HCT116 (cell line): ENCODE measurements at regions not wholly inside any gene's neighbourhood (a gene's known extent, or its start where the extent isn't known, plus 50 kb on each side); places are given as distances from the start of the nearest gene placed in this dataset.

Experiments used
- ATAC-seq: fragments of 200-7000 bp; cut with Tn5 transposase; 2 replicates; pipeline ENCODE4 v1.9.1; 2020; ENCODE audit warnings: mild to moderate bottlenecking, moderate library complexity
- BruUV-seq: library from RNA; stranded (reverse); fragments of 400-500 nt; replicated peaks from 2 replicates; lab custom pipeline; 2021; lab: Mats Ljungman, UMichigan
- CTCF ChIA-PET: fragments of 300-600 bp; sonication (Branson Sonifier 250); formaldehyde crosslinking; loops from one replicate; lab custom pipeline; 2021; ENCODE audit warnings: antibody characterized with exemption; lab: Charles Lee
- POLR2A ChIA-PET: fragments of 300-600, 350-600 bp; sonication (Branson Sonifier 250); formaldehyde crosslinking; loops from one replicate; lab custom pipeline; 2021; ENCODE audit warnings: antibody characterized with exemption; lab: Charles Lee
- RAD21 ChIA-PET, 2 experiments: fragments of 300-600 bp; sonication (Branson Sonifier 250); formaldehyde crosslinking; loops; one replicate each; lab custom pipeline; 2023; ENCODE audit warnings: low total read pairs in 2 of 2; ENCODE audit not compliant: uncharacterized antibody in 2 of 2, unreplicated experiment in 2 of 2, low non-redundant PET in 1 of 2; lab: Charles Lee
- DNase-seq: peaks from one replicate; pipeline ENCODE4 v3.0.0-alpha.2; 2010; ENCODE audit warnings: low read depth, low spot score
- H2AFZ ChIP-seq: fragments of 200-600 bp; shearing (Covaris generic), sonication (generic); 2 replicates; pipeline ENCODE4 v1.6.1; 2017; ENCODE audit warnings: low read depth, mixed run types, mixed read lengths, antibody characterized with exemption, low read length; ENCODE audit not compliant: poor library complexity, severe bottlenecking
- H3K27ac ChIP-seq: 2 replicates; pipeline ENCODE4 v1.5.1; 2012; ENCODE audit warnings: low read depth, low read length
- H3K27me3 ChIP-seq: fragments of 200-600 bp; sonication (generic); 2 replicates; pipeline ENCODE4 v1.6.1; 2016; ENCODE audit warnings: mixed run types, low read length, mixed read lengths; ENCODE audit not compliant: insufficient read depth
- H3K36me3 ChIP-seq, 2 experiments: fragments of 200-500 bp in 1 of 2; fragments of 200-600 bp in 1 of 2; sonication (Bioruptor generic) in 1 of 2; sonication (generic) in 1 of 2; 2 replicates each; pipeline versions ENCODE4 v1.5.1 to v1.6.1; 2014 to 2016; ENCODE audit warnings: low read length in 2 of 2, inconsistent platforms in 1 of 2, mixed read lengths in 1 of 2, mixed run types in 1 of 2; ENCODE audit not compliant: insufficient read depth in 2 of 2, control insufficient read depth in 1 of 2
- H3K4me1 ChIP-seq, 2 experiments: fragments of 200-600 bp in 1 of 2; sonication (generic) in 1 of 2; 2 replicates each; pipeline versions ENCODE4 v1.5.1 to v1.6.1; 2012 to 2017; ENCODE audit warnings: low read length in 2 of 2, inconsistent platforms in 1 of 2, mild to moderate bottlenecking in 1 of 2, mixed read lengths in 1 of 2, mixed run types in 1 of 2, moderate library complexity in 1 of 2; ENCODE audit not compliant: insufficient read depth in 2 of 2, control insufficient read depth in 1 of 2
- H3K4me2 ChIP-seq: fragments of 200-600 bp; sonication (generic); 2 replicates; pipeline ENCODE4 v1.6.1; 2017; ENCODE audit warnings: mixed run types, low read length, mixed read lengths
- H3K4me3 ChIP-seq, 2 experiments: fragments of 200-600 bp in 1 of 2; sonication (generic) in 1 of 2; replicated peaks in 1 of 2; 2 replicates each; pipeline ENCODE4 v1.5.1; 2011 to 2016; ENCODE audit warnings: low read length in 2 of 2, control low read depth in 1 of 2, low read depth in 1 of 2, mild to moderate bottlenecking in 1 of 2, mixed read lengths in 1 of 2, mixed run types in 1 of 2
- H3K79me2 ChIP-seq: fragments of 200-600 bp; sonication (generic); 2 replicates; pipeline ENCODE4 v1.6.1; 2017; ENCODE audit warnings: mild to moderate bottlenecking, mixed run types, low read length, moderate library complexity, mixed read lengths; ENCODE audit not compliant: insufficient read depth
- H3K9ac ChIP-seq: fragments of 200-600 bp; sonication (generic); 2 replicates; pipeline ENCODE4 v1.6.1; 2016; ENCODE audit warnings: low read length, mixed read lengths
- H3K9me2 ChIP-seq: fragments of 200-600 bp; sonication (generic), shearing (Covaris generic); 2 replicates; pipeline ENCODE4 v1.6.1; 2017; ENCODE audit warnings: mixed run types, mild to moderate bottlenecking, moderate library complexity; ENCODE audit not compliant: insufficient read depth
- H3K9me3 ChIP-seq, 2 experiments: fragments of 200-500 bp in 1 of 2; fragments of 200-600 bp in 1 of 2; sonication (Bioruptor generic) in 1 of 2; sonication (generic) in 1 of 2; 2 replicates each; pipeline ENCODE4 v1.6.1; 2014 to 2017; ENCODE audit warnings: low read length in 2 of 2, mixed read lengths in 2 of 2, inconsistent platforms in 1 of 2, low read depth in 1 of 2, mild to moderate bottlenecking in 1 of 2, mixed run types in 1 of 2, moderate library complexity in 1 of 2; ENCODE audit not compliant: control insufficient read depth in 1 of 2, insufficient read depth in 1 of 2
- H4K20me1 ChIP-seq: fragments of 200-600 bp; sonication (generic), shearing (Covaris generic); 2 replicates; pipeline ENCODE4 v1.6.1; 2017; ENCODE audit warnings: mixed run types, mild to moderate bottlenecking, moderate library complexity; ENCODE audit not compliant: insufficient read depth
- ATF3 ChIP-seq: IDR thresholded peaks from 2 replicates; pipeline ENCODE4 v1.6.1; 2012
- CTCF ChIP-seq, 3 experiments: fragments of 200-600 bp in 1 of 3; sonication (generic) in 1 of 3; IDR thresholded peaks in 2 of 3; conservative IDR thresholded peaks in 1 of 3; 2 replicates each; pipeline ENCODE4 v1.5.1; 2012 to 2017; ENCODE audit warnings: low read depth in 2 of 3, low read length in 2 of 3, antibody characterized with exemption in 1 of 3, borderline replicate concordance in 1 of 3, control low read depth in 1 of 3, mild to moderate bottlenecking in 1 of 3, mixed read lengths in 1 of 3, mixed run types in 1 of 3, moderate library complexity in 1 of 3; ENCODE audit not compliant: insufficient read depth in 1 of 3
- EGR1 ChIP-seq: IDR thresholded peaks from 2 replicates; pipeline ENCODE4 v1.6.1; 2012; ENCODE audit warnings: low read depth
- EZH2phosphoT487 ChIP-seq: fragments of 200-600 bp; IDR thresholded peaks from 2 replicates; pipeline ENCODE4 v1.6.1; 2018; ENCODE audit warnings: antibody characterized with exemption, borderline replicate concordance
- JUND ChIP-seq: IDR thresholded peaks from 2 replicates; pipeline ENCODE4 v1.6.1; 2012
- RAD21 ChIP-seq: IDR thresholded peaks from 2 replicates; pipeline ENCODE4 v1.6.1; 2012; ENCODE audit warnings: low read depth, mild to moderate bottlenecking
- SP1 ChIP-seq: IDR thresholded peaks from 2 replicates; pipeline ENCODE4 v1.6.1; 2012; ENCODE audit warnings: low read depth
- ZFX ChIP-seq: fragments of 450-650 bp; IDR thresholded peaks from 2 replicates; pipeline ENCODE4 v1.6.1; 2017
- intact Hi-C: fragments of 100-400 bp; cut with micrococcal nuclease; formaldehyde crosslinking; loops from 2 replicates; pipeline ENCODE4 v1.10.0; 2022

- H3K9me2 ChIP-seq = no peaks in the 10 kb centered on the region
- peak; percentile 84 for ATAC-seq
- H3K36me3 ChIP-seq = no peaks in the 10 kb centered on the region
- RAD21 ChIA-PET = interaction anchor here (0.6 to 1.0 kb wide), 2 partner anchors 418 to 608 kb away, joined by 3 to 7 read pairs; no protein-coding TSS in a partner anchor
- no peaks in the 10 kb centered on the region for H3K79me2 ChIP-seq
- no peaks in the 10 kb centered on the region for H3K9me3 ChIP-seq
- TF ChIP-seq CTCF (IDR thresholded peaks at IDR 0.05 in 2 of 3, conservative IDR thresholded peaks at IDR 0.05 in 1 of 3; ENCODE audit: borderline replicate concordance in 1 of 3, insufficient read depth in 1 of 3, low read depth in 2 of 3, low read length in 2 of 3) = peak; percentile 76 to 90 (median 85)
- TF ChIP-seq ATF3 = no peak
- no peak for TF ChIP-seq EZH2phosphoT487
- no peak for TF ChIP-seq ZFX
- peak; percentile 87 for TF ChIP-seq RAD21
- no peak for TF ChIP-seq JUND
- no peak for TF ChIP-seq EGR1
- TF ChIP-seq SP1 = no peak
- H2AFZ ChIP-seq = peak overlapping the region; percentile 9
- peak; percentile 59 for DNase-seq
- POLR2A ChIA-PET = no interaction called here
- H3K9ac ChIP-seq = no peak overlapping the region
- H3K27ac ChIP-seq = no peak overlapping the region
- no peaks in the 10 kb centered on the region for H3K27me3 ChIP-seq
- H3K4me2 ChIP-seq = no peak overlapping the region
- intact Hi-C loops = loop anchor here (1.0 kb wide), 2 partner anchors 418 to 553 kb away; no protein-coding TSS in a partner anchor
- BruUV-seq = no TSS peak
- CTCF ChIA-PET = interaction anchor here (0.6 to 3.1 kb wide), 20 partner anchors 9 to 567 kb away, joined by 3 to 38 read pairs (median 5); partner anchors contain the start of gene MC4R
- H3K4me3 ChIP-seq = no peak overlapping the region
- H4K20me1 ChIP-seq = no peaks in the 10 kb centered on the region
- peaks cover 6 to 11% of the 10 kb centered on the region in 2 experiments; a peak in 3 of 4 replicates for H3K4me1 ChIP-seq
Observed at GRCh38 chr18:59996370-59996966, 96.7 kb downstream of the PMAIP1 start.
